HepG2 (cell line): ENCODE measurements at regions not wholly inside any gene's neighbourhood (a gene's known extent, or its start where the extent isn't known, plus 50 kb on each side); places are given as distances from the start of the nearest gene placed in this dataset.

Experiments used
- ATAC-seq: fragments of 200-7000 bp; cut with Tn5 transposase; 3 replicates; pipeline ENCODE4 v1.9.1; 2020; ENCODE audit warnings: mild to moderate bottlenecking, moderate library complexity
- BruUV-seq: library from RNA; stranded (reverse); fragments of 400-500 nt; replicated peaks from 2 replicates; lab custom pipeline; 2021; lab: Mats Ljungman, UMichigan
- CTCF ChIA-PET: fragments of 300-600 bp; formaldehyde crosslinking; extraction: SDS; loops from one replicate; lab custom pipeline; 2021; ENCODE audit warnings: low total read pairs, inconsistent platforms, low intra/inter-chr PET ratio; lab: Yijun Ruan, JAX
- POLR2A ChIA-PET: fragments of 350-600 bp; sonication (Branson Sonifier 250); formaldehyde crosslinking; loops from one replicate; lab custom pipeline; 2020; ENCODE audit warnings: antibody characterized with exemption, inconsistent platforms; lab: Yijun Ruan, JAX
- DNase-seq: peaks from one replicate; pipeline ENCODE4 v3.0.0-alpha.2; 2015; ENCODE audit warnings: low spot score
- FAIRE-seq: peaks from 3 replicates; lab custom pipeline; 2011; peaks lifted over from hg19 to GRCh38; lab: Jason Lieb, UNC
- H2AFZ ChIP-seq: one replicate; pipeline ENCODE4 v1.6.1; 2011; ENCODE audit warnings: low read length, inconsistent platforms
- H3K27ac ChIP-seq: fragments of 300-600 bp; 3 replicates; pipeline ENCODE4 v1.8.0; 2011; ENCODE audit warnings: mixed run types, mild to moderate bottlenecking, mixed read lengths, low read length, inconsistent platforms; ENCODE audit not compliant: insufficient read depth; ENCODE audit errors: extremely low read length
- H3K27me3 ChIP-seq, 2 experiments: fragments of 200-600 bp in 1 of 2; 2 replicates in 1 of 2; 3 replicates in 1 of 2; pipeline versions ENCODE4 v1.6.0 to v1.8.0; 2011; ENCODE audit warnings: low read length in 2 of 2, mild to moderate bottlenecking in 2 of 2, moderate library complexity in 2 of 2, inconsistent platforms in 1 of 2; ENCODE audit not compliant: insufficient read depth in 2 of 2, control insufficient read depth in 1 of 2
- H3K36me3 ChIP-seq, 2 experiments: fragments of 200-600 bp in 1 of 2; replicated peaks in 1 of 2; 2 replicates in 1 of 2; 3 replicates in 1 of 2; pipeline versions ENCODE4 v1.5.1 to v1.8.0; 2011; ENCODE audit warnings: low read length in 2 of 2, inconsistent platforms in 1 of 2; ENCODE audit not compliant: insufficient read depth in 2 of 2, control insufficient read depth in 1 of 2
- H3K4me1 ChIP-seq: 2 replicates; pipeline ENCODE4 v1.5.1; 2012; ENCODE audit warnings: low read length, inconsistent platforms; ENCODE audit not compliant: insufficient read depth
- H3K4me2 ChIP-seq: 2 replicates; pipeline ENCODE4 v1.6.0; 2011; ENCODE audit warnings: low read depth, low read length, inconsistent platforms
- H3K4me3 ChIP-seq, 3 experiments: fragments of 200-600 bp in 1 of 3; sonication (generic), shearing (Covaris generic) in 1 of 3; replicated peaks in 1 of 3; 2 replicates each; pipeline ENCODE4 v1.5.1; 2011 to 2016; ENCODE audit warnings: low read length in 3 of 3, inconsistent platforms in 2 of 3, low read depth in 2 of 3, mild to moderate bottlenecking in 2 of 3, control low read depth in 1 of 3, mixed read lengths in 1 of 3; ENCODE audit not compliant: insufficient read depth in 1 of 3
- H3K79me2 ChIP-seq: one replicate; pipeline ENCODE4 v1.6.1; 2011; ENCODE audit warnings: low read length, inconsistent platforms; ENCODE audit not compliant: insufficient read depth
- H3K9ac ChIP-seq: 2 replicates; pipeline ENCODE4 v1.6.0; 2011; ENCODE audit warnings: mild to moderate bottlenecking, low read depth, low read length, inconsistent platforms; ENCODE audit not compliant: insufficient read depth
- H3K9me3 ChIP-seq: 2 replicates; pipeline ENCODE4 v1.5.1; 2012; ENCODE audit warnings: mild to moderate bottlenecking, low read length
- H4K20me1 ChIP-seq: 2 replicates; pipeline ENCODE4 v1.6.0; 2011; ENCODE audit warnings: inconsistent platforms, mild to moderate bottlenecking, low read length, moderate library complexity; ENCODE audit not compliant: insufficient read depth
- GPBP1L1 ChIP-seq: sonication (generic); formaldehyde crosslinking; IDR thresholded peaks from 2 replicates; pipeline ENCODE4 v1.5.0; 2020; ENCODE audit warnings: mild to moderate bottlenecking, missing genetic modification reagents
- JUND ChIP-seq: sonication (generic); formaldehyde crosslinking; IDR thresholded peaks from 2 replicates; pipeline ENCODE4 v1.8.0; 2022; ENCODE audit warnings: mild to moderate bottlenecking, missing genetic modification reagents
- MBD4 ChIP-seq: IDR thresholded peaks from 2 replicates; pipeline ENCODE4 v1.6.1; 2012; ENCODE audit warnings: low read length, inconsistent platforms, borderline replicate concordance
- RERE ChIP-seq: IDR thresholded peaks from 2 replicates; pipeline ENCODE4 v1.6.1; 2016; ENCODE audit warnings: low read depth, missing genetic modification reagents, missing compliant biosample characterization
- SRSF1 ChIP-seq: fragments of 200-400 bp; formaldehyde crosslinking; optimal IDR thresholded peaks from 2 replicates; pipeline ENCODE3; 2017; ENCODE audit warnings: mild to moderate bottlenecking, low read depth, low read length, moderate library complexity
- ZFY ChIP-seq: sonication (generic); formaldehyde crosslinking; IDR thresholded peaks from 2 replicates; pipeline ENCODE4 v1.4.0; 2020; ENCODE audit warnings: missing genetic modification reagents
- ZMYM2 ChIP-seq: sonication (generic); formaldehyde crosslinking; IDR thresholded peaks from 2 replicates; pipeline ENCODE4 v1.8.0; 2022; ENCODE audit warnings: mild to moderate bottlenecking, missing genetic modification reagents
- ZNF605 ChIP-seq: sonication (generic); formaldehyde crosslinking; IDR thresholded peaks from 2 replicates; pipeline ENCODE4 v1.8.0; 2022; ENCODE audit warnings: mild to moderate bottlenecking, missing genetic modification reagents
- ZNF615 ChIP-seq: sonication (generic); formaldehyde crosslinking; IDR thresholded peaks from 2 replicates; pipeline ENCODE4 v1.5.0; 2020; ENCODE audit warnings: mild to moderate bottlenecking, missing genetic modification reagents, borderline replicate concordance
- ZNF704 ChIP-seq: sonication (generic); formaldehyde crosslinking; IDR thresholded peaks from 2 replicates; pipeline ENCODE4 v1.8.1; 2023; ENCODE audit warnings: mild to moderate bottlenecking, inconsistent platforms, moderate library complexity, missing genetic modification reagents, borderline replicate concordance
- WGBS: methylation state at CpG from one replicate; pipeline ENCODE4 v1.1.6; 2017; ENCODE audit warnings: low lambda C conversion rate; 5-methylcytosine and 5-hydroxymethylcytosine counted together
- in situ Hi-C: cut with HindIII; loops from 2 replicates; pipeline ENCODE4 v1.10.0; 2017; ENCODE audit warnings: low pct_unique_long_range_greater_than_20kb; ENCODE audit not compliant: extremely low pct_ligation_motif_present
- intact Hi-C: fragments of 100-400 bp; cut with micrococcal nuclease; formaldehyde crosslinking; loops from one replicate; pipeline ENCODE4 v1.10.0; 2022; ENCODE audit not compliant: unreplicated experiment

- Histone ChIP-seq H3K4me3 (no peak overlapping the region), H2AFZ (no peak overlapping the region), H3K9ac (no peak overlapping the region), H3K79me2 (no peaks in the 10 kb centered on the region), H3K4me2 (no peak overlapping the region), H3K27ac (no peak overlapping the region), H4K20me1 (no peaks in the 10 kb centered on the region), H3K36me3 (no peaks in the 10 kb centered on the region), H3K4me1 (no peaks in the 10 kb centered on the region), H3K9me3 (peaks cover 89% of the 10 kb centered on the region), H3K27me3 (no peaks in the 10 kb centered on the region)
- FAIRE-seq, result no peak
- in situ Hi-C loops (no loop called here), intact Hi-C loops (no loop called here)
- BruUV-seq, result no TSS peak
- ChIA-PET POLR2A (no interaction called here), CTCF (no interaction called here)
- DNase-seq, result no peak
- no peak for ATAC-seq
- no peak for TF ChIP-seq MBD4
Observed at GRCh38 chr21:27306206-27306605, 339.3 kb upstream of the ADAMTS5 start.

- intact Hi-C loops (no loop called here), in situ Hi-C loops (no loop called here)
- H3K36me3 ChIP-seq, result no peaks in the 10 kb centered on the region
- no peaks in the 10 kb centered on the region for H4K20me1 ChIP-seq
- ATAC-seq (no peak), FAIRE-seq (no peak), DNase-seq (no peak)
- WGBS, result 5% methylated on average over 2 of the region's 2 CpGs
- no TSS peak for BruUV-seq
- H3K4me3 ChIP-seq, result no peak overlapping the region
- H3K4me2 ChIP-seq, result no peak overlapping the region
- ChIA-PET CTCF (no interaction called here), POLR2A (no interaction called here)
- no peaks in the 10 kb centered on the region for H3K27me3 ChIP-seq
- TF ChIP-seq RERE (CRISPR knock-in tag) (no peak), ZNF704 (CRISPR knock-in tag) (no peak), ZMYM2 (CRISPR knock-in tag) (no peak), JUND (no peak), SRSF1 (no peak), ZNF615 (CRISPR knock-in tag) (no peak), GPBP1L1 (CRISPR knock-in tag) (no peak), ZNF605 (CRISPR knock-in tag) (no peak), ZFY (CRISPR knock-in tag) (no peak)
- H2AFZ ChIP-seq, result no peak overlapping the region
- no peaks in the 10 kb centered on the region for H3K4me1 ChIP-seq
- no peaks in the 10 kb centered on the region for H3K79me2 ChIP-seq
- peaks cover 90% of the 10 kb centered on the region for H3K9me3 ChIP-seq
- H3K9ac ChIP-seq, result no peak overlapping the region
- H3K27ac ChIP-seq, result no peak overlapping the region
Observed at GRCh38 chr21:27301220-27301619, 334.3 kb upstream of the ADAMTS5 start.
